ENCODE measurements at regions not wholly inside any gene's neighbourhood (a gene's known extent, or its start where the extent isn't known, plus 50 kb on each side); places are given as distances from the start of the nearest gene placed in this dataset.

DNA sequence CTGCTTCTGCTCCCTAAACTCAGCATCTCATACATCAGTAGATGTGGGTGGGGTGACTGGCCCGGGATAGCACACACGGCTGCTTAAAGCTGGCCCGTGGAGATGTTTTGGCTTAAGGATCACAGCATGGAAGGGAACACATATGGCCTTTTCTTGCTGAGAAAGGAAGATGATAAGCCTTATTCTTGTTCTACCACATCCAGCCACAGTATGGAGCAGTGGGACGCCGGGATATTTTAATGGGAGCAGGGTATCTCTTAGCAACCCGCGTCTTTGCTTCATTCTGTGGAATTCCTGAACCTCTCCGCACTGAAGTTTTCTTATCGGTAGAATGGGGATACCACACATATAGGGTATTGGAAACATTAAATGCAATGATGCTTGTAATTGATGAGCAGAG lies 94.1 kb upstream of the PROK2 start:
- CTCF ChIA-PET: interaction anchor here (0.8 kb wide), 2 partner anchors 31 to 943 kb away, joined by 3 read pairs; no protein-coding TSS in a partner anchor

DNA sequence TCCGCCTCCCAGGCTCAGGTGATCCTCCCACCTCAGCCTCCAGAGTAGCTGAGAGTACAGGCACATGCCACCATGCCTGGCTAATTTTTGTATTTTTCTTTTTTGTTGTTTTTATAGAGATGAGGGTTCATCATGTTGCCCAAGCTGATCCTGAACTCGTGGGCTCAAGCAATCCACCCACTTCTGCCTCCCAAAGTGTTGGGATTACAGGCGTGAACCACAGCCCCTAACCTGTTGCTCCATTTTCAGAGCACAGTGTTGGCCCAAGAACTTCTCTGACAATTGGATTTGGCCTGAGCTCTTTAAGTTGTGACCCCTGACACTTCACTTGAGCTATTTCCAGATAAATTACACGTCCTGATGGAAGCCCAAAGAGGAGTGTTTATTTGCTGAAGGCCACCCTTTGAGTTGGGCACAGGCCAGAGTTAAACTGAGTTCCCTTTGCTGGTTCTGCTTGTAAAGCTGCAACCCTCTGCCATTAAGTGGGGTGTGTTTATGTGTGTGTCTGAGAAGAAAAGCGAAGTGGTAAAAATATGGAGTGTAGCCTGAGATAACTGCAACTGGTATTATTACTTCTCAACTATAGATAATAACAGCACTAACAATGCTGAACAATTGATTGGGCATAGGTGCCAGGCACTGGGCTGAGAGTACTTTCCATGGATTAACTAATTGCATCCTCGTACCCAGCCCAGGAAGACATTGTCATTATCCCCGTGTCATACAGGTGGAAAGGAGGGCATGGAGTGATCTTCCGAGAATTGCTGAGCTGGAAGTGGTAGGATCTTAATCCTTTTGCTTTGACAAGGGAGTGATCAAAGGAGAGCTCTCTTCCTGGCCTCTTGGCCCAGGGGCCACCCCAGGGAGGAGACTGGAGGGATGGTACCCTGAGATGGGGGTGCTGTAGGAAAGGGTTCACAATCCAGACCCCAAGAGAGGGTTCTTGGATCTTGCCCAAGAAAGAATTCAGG lies 91.5 kb upstream of the PROK2 start:
- POLR2A ChIA-PET (ENCODE audit: low non-redundant PET): no interaction called here
- DNase-seq (ENCODE audit: low spot score): no peak

More for the DNA sequence above, 94.1 kb upstream of the PROK2 start:
- TF ChIP-seq, protein P1, sequence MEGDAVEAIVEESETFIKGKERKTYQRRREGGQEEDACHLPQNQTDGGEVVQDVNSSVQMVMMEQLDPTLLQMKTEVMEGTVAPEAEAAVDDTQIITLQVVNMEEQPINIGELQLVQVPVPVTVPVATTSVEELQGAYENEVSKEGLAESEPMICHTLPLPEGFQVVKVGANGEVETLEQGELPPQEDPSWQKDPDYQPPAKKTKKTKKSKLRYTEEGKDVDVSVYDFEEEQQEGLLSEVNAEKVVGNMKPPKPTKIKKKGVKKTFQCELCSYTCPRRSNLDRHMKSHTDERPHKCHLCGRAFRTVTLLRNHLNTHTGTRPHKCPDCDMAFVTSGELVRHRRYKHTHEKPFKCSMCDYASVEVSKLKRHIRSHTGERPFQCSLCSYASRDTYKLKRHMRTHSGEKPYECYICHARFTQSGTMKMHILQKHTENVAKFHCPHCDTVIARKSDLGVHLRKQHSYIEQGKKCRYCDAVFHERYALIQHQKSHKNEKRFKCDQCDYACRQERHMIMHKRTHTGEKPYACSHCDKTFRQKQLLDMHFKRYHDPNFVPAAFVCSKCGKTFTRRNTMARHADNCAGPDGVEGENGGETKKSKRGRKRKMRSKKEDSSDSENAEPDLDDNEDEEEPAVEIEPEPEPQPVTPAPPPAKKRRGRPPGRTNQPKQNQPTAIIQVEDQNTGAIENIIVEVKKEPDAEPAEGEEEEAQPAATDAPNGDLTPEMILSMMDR (conservative IDR thresholded peaks at IDR 0.05; ENCODE audit: low read depth): no peak
- H3K27ac ChIP-seq: no peak overlapping the region
- DNase-seq (ENCODE audit: low spot score): no peak
- POLR2A ChIA-PET (ENCODE audit: low non-redundant PET): no interaction called here

DNA sequence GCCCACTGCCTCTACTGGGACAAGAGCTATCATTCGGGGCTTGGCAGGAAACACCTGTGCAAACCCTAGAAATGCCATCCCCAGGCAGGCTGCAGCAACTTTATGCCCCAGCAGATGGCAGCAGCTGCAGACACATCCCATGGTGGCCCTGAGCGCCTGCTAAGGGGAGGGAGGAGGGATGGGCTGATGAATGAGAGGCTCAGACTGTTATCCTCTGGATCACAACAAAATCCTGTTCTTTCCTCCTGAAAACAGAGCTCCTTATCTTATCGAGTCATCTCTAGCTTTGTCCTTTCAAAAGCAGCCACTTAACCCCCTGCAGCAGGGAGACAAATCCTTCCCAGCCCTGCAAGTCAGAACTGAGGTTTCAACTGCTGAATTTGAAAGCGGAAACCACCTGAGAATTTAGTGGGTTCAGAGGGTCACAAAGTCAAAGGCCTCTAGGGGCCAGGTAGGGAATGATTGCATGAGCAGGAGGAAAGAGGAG lies 90.6 kb upstream of the PROK2 start:
- H3K27ac ChIP-seq: no peak overlapping the region
- ChIA-PET CTCF (interaction anchor here (0.6 to 1.1 kb wide), 6 partner anchors 13 to 1754 kb away, joined by 3 to 5 read pairs (median 3); no protein-coding TSS in a partner anchor), POLR2A (ENCODE audit: low non-redundant PET) (no interaction called here)
- DNase-seq (ENCODE audit: low spot score): peak; percentile 70
- TF ChIP-seq, protein P1 (conservative IDR thresholded peaks at IDR 0.05; ENCODE audit: low read depth): peak; percentile 91

More for the DNA sequence above, 91.5 kb upstream of the PROK2 start:
- TF ChIP-seq, protein P1 (conservative IDR thresholded peaks at IDR 0.05; ENCODE audit: low read depth): no peak
- H3K27ac ChIP-seq: no peak overlapping the region
- CTCF ChIA-PET: interaction anchor here (0.6 to 0.8 kb wide), 4 partner anchors 12 to 947 kb away, joined by 3 to 4 read pairs (median 3); no protein-coding TSS in a partner anchor

DNA sequence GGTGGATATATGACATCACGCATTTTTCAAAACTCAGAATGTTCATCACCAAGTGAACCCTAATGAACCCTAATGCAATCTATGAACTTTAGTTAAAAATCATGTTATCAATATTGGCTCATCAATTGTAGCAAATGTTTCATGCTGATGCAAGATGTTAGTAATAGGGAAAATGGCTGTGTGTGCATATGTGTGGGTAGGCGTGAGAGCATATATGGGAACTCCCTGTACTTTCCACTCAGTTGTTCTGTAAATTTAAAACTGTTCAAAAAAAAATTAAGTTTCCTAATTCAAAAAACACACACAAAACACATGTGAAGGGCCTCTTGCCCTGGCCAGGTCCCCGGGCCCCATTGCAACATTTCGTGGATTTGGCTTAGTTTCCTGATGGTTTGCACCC lies 89.7 kb upstream of the PROK2 start:
- no peak overlapping the region for H3K27ac ChIP-seq
- CTCF ChIA-PET: interaction anchor here (0.7 to 1.1 kb wide), 3 partner anchors 27 to 1753 kb away, joined by 3 to 4 read pairs (median 3); no protein-coding TSS in a partner anchor

DNA sequence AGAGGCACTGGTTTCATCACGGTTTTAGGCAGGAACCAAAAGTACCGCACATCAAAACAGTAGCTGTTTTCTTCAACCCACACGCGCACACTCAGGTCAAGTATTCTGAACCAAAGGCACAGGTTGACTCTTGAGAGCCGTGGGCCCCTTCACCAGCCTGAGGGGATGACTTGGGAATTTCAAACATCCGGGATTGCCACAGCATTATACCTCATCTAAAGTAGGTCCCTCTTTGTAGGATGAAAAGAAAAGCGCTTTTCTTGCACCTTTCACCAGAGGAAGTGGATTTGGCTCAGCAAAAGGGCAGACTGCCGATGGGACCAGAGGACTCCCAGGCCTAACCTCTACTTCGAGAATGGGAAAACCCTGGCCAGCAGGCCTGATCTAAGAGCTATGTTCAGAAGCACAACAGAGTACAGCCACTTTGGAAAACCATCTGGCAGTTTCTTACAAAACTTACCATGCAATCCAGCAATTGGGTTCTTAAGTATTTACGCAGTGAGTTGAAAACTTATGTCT lies 88.2 kb upstream of the PROK2 start:
- DNase-seq (ENCODE audit: low spot score): no peak
- TF ChIP-seq, protein P1 (conservative IDR thresholded peaks at IDR 0.05; ENCODE audit: low read depth): no peak
- ChIA-PET POLR2A (ENCODE audit: low non-redundant PET) (no interaction called here), CTCF (interaction anchor here (0.7 kb wide), 1 partner anchor 69 kb away, joined by 3 read pairs; no protein-coding TSS in a partner anchor)
- no peak overlapping the region for H3K27ac ChIP-seq

More for the DNA sequence above, 89.7 kb upstream of the PROK2 start:
- POLR2A ChIA-PET (ENCODE audit: low non-redundant PET): no interaction called here
- no peak for DNase-seq (ENCODE audit: low spot score)
- TF ChIP-seq, protein P1 (conservative IDR thresholded peaks at IDR 0.05; ENCODE audit: low read depth): no peak

DNA sequence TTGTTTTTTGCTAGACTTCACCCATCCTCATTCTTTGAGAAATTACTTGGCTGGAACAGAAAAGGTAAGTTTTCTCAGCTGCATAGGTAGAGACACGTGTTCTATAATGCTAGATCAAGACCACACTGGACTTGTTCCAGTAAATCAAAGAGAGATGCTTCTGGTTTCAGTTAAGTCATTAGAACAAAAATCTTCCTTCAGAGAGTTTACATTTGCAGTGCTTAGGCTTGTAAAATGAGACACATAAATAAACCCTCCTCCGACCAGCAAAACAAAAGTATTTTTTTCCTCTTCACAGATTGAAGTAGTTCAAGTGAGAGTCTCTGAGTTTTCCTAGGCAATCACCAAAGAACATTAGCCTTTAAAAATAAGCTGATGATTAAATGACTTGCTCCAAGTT lies 87.3 kb upstream of the PROK2 start:
- TF ChIP-seq, protein P1 (conservative IDR thresholded peaks at IDR 0.05; ENCODE audit: low read depth): no peak
- no peak overlapping the region for H3K27ac ChIP-seq
- no peak for DNase-seq (ENCODE audit: low spot score)
- POLR2A ChIA-PET (ENCODE audit: low non-redundant PET): no interaction called here
- CTCF ChIA-PET: no interaction called here
